ENCODE measurements at regions not wholly inside any gene's neighbourhood (a gene's known extent, or its start where the extent isn't known, plus 50 kb on each side); places are given as distances from the start of the nearest gene placed in this dataset.

DNA sequence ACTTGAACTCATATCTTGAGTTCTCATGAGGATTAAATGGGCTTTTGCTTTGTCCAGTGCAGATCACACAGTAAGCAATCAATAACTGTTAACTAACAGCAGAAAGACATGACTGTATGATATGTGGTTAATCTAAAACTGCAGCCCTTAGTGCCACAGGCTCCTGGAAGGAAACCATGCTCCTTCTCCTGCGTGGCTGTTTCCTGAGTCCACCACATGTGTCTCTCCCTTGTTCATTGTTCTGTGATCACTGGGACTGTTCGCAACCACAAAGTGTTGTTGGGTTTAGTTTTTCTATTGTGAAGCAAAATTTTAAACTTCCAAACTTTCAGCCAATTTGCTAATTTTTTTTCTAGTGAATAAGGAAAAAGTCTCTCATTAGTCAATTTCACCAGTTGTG lies 130.9 kb upstream of the PTPRM start:
- DNase-seq (ENCODE audit: low read depth, low spot score) = no peak
- intact Hi-C loops (cut with micrococcal nuclease; ENCODE audit: unreplicated experiment) = no loop called here
- Histone ChIP-seq H3K27ac (ENCODE audit: low read length) (no peak overlapping the region), H3K4me3 (ENCODE audit: low read depth in 2 of 2, low read length in 2 of 2) (no peak overlapping the region), H3K27me3 (ENCODE audit: control insufficient read depth, insufficient read depth, low read length) (no peaks in the 10 kb centered on the region), H3K9me3 (ENCODE audit: control insufficient read depth, insufficient read depth, low read depth, low read length) (no peaks in the 10 kb centered on the region), H3K4me1 (ENCODE audit: control insufficient read depth, insufficient read depth, low read length) (no peaks in the 10 kb centered on the region), H3K36me3 (ENCODE audit: control insufficient read depth, insufficient read depth, low read length) (no peaks in the 10 kb centered on the region)
- ChIA-PET POLR2A (no interaction called here), CTCF (no interaction called here)
- in situ Hi-C loops (cut with HindIII; ENCODE audit: low pct_unique_long_range_greater_than_20kb, low sequenced_read_pairs) = no loop called here
- BruUV-seq (replicated peaks) = no TSS peak
- ATAC-seq = no peak
- no peak for TF ChIP-seq POLR2AphosphoS5 (IDR thresholded peaks at IDR 0.05; ENCODE audit: low read depth, low read length)
- TF ChIP-seq, protein P1, sequence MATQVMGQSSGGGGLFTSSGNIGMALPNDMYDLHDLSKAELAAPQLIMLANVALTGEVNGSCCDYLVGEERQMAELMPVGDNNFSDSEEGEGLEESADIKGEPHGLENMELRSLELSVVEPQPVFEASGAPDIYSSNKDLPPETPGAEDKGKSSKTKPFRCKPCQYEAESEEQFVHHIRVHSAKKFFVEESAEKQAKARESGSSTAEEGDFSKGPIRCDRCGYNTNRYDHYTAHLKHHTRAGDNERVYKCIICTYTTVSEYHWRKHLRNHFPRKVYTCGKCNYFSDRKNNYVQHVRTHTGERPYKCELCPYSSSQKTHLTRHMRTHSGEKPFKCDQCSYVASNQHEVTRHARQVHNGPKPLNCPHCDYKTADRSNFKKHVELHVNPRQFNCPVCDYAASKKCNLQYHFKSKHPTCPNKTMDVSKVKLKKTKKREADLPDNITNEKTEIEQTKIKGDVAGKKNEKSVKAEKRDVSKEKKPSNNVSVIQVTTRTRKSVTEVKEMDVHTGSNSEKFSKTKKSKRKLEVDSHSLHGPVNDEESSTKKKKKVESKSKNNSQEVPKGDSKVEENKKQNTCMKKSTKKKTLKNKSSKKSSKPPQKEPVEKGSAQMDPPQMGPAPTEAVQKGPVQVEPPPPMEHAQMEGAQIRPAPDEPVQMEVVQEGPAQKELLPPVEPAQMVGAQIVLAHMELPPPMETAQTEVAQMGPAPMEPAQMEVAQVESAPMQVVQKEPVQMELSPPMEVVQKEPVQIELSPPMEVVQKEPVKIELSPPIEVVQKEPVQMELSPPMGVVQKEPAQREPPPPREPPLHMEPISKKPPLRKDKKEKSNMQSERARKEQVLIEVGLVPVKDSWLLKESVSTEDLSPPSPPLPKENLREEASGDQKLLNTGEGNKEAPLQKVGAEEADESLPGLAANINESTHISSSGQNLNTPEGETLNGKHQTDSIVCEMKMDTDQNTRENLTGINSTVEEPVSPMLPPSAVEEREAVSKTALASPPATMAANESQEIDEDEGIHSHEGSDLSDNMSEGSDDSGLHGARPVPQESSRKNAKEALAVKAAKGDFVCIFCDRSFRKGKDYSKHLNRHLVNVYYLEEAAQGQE (IDR thresholded peaks at IDR 0.05; ENCODE audit: insufficient read depth in 1 of 2, low read depth in 2 of 2, low read length in 1 of 2) = no peak
- no peak for TF ChIP-seq TCF7L2 (IDR thresholded peaks at IDR 0.05; ENCODE audit: low read depth, low read length)
- TF ChIP-seq, protein P2, sequence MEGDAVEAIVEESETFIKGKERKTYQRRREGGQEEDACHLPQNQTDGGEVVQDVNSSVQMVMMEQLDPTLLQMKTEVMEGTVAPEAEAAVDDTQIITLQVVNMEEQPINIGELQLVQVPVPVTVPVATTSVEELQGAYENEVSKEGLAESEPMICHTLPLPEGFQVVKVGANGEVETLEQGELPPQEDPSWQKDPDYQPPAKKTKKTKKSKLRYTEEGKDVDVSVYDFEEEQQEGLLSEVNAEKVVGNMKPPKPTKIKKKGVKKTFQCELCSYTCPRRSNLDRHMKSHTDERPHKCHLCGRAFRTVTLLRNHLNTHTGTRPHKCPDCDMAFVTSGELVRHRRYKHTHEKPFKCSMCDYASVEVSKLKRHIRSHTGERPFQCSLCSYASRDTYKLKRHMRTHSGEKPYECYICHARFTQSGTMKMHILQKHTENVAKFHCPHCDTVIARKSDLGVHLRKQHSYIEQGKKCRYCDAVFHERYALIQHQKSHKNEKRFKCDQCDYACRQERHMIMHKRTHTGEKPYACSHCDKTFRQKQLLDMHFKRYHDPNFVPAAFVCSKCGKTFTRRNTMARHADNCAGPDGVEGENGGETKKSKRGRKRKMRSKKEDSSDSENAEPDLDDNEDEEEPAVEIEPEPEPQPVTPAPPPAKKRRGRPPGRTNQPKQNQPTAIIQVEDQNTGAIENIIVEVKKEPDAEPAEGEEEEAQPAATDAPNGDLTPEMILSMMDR (IDR thresholded peaks at IDR 0.05) = no peak
- no peak for TF ChIP-seq SIN3A (IDR thresholded peaks at IDR 0.05; ENCODE audit: borderline replicate concordance, insufficient read depth, low read depth, low read length)

DNA sequence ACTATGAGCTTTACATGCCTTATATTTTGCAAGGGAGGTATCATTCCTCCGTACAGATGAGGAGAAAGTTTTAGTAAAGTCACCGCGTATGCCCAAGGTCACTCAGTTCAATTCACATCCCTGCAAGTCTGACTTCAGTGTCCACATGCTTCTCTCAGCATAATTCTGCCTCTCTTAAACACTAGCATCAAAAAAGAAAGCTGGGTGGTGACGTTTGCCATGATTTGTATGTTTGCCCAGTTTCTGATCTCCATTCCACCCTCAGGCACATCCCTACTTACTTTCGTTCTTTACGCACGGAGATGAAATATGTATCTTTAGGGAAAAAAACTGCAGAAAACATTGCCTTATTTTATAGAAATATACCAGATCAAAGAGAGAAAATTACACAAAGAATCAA lies 129.2 kb upstream of the PTPRM start:
- DNase-seq (ENCODE audit: low read depth, low spot score) (no peak), ATAC-seq (no peak)
- Histone ChIP-seq H3K4me1 (ENCODE audit: control insufficient read depth, insufficient read depth, low read length) (no peaks in the 10 kb centered on the region), H3K27ac (ENCODE audit: low read length) (no peak overlapping the region), H3K36me3 (ENCODE audit: control insufficient read depth, insufficient read depth, low read length) (no peaks in the 10 kb centered on the region), H3K9me3 (ENCODE audit: control insufficient read depth, insufficient read depth, low read depth, low read length) (no peaks in the 10 kb centered on the region), H3K27me3 (ENCODE audit: control insufficient read depth, insufficient read depth, low read length) (no peaks in the 10 kb centered on the region), H3K4me3 (ENCODE audit: low read depth in 2 of 2, low read length in 2 of 2) (no peak overlapping the region)
- ChIA-PET POLR2A (no interaction called here), CTCF (no interaction called here)
- in situ Hi-C loops (cut with HindIII; ENCODE audit: low pct_unique_long_range_greater_than_20kb, low sequenced_read_pairs) (no loop called here), intact Hi-C loops (cut with micrococcal nuclease; ENCODE audit: unreplicated experiment) (no loop called here)
- BruUV-seq (replicated peaks) = no TSS peak
- TF ChIP-seq TCF7L2 (IDR thresholded peaks at IDR 0.05; ENCODE audit: low read depth, low read length) (no peak), SIN3A (IDR thresholded peaks at IDR 0.05; ENCODE audit: borderline replicate concordance, insufficient read depth, low read depth, low read length) (no peak), POLR2AphosphoS5 (IDR thresholded peaks at IDR 0.05; ENCODE audit: low read depth, low read length) (no peak)
- TF ChIP-seq, protein P1 (IDR thresholded peaks at IDR 0.05; ENCODE audit: insufficient read depth in 1 of 2, low read depth in 2 of 2, low read length in 1 of 2) = no peak
- TF ChIP-seq, protein P2 (IDR thresholded peaks at IDR 0.05) = no peak
